ENCODE measurements at regions not wholly inside any gene's neighbourhood (a gene's known extent, or its start where the extent isn't known, plus 50 kb on each side); places are given as distances from the start of the nearest gene placed in this dataset.
"Not testable (repeated sequence)": the region's sequence is repeated elsewhere in the genome, so short reads cannot be mapped to it uniquely, and the experiment has no call there.

- intact Hi-C loops (cut with DNase I); DNase-seq (ENCODE audit: low spot score): not testable (repeated sequence)
Measured at GRCh38 chr2:75871762-75872614, 161.3 kb upstream of the GCFC2 start.

GRCh38 chr2:75870651-75871137 lies 160.0 kb upstream of the GCFC2 start:
- DNase-seq (ENCODE audit: low spot score): no peak
- intact Hi-C loops (cut with DNase I): no loop called here

GRCh38 chr2:75870133-75870532 lies 159.4 kb upstream of the GCFC2 start:
- intact Hi-C loops (cut with DNase I): no loop called here

GRCh38 chr2:75865702-75866101 lies 155.0 kb upstream of the GCFC2 start:
- intact Hi-C loops (cut with DNase I): no loop called here
- DNase-seq (ENCODE audit: low spot score): no peak

More at GRCh38 chr2:75870133-75870532, 159.4 kb upstream of the GCFC2 start:
- no peak for DNase-seq (ENCODE audit: low spot score)

GRCh38 chr2:75865083-75865482 lies 154.4 kb upstream of the GCFC2 start:
- no peak for DNase-seq (ENCODE audit: low spot score)
- intact Hi-C loops (cut with DNase I): no loop called here

- DNase-seq (ENCODE audit: low spot score): no peak
- intact Hi-C loops (cut with DNase I): no loop called here
Measured at GRCh38 chr2:75862547-75862946, 151.8 kb upstream of the GCFC2 start.

GRCh38 chr2:75853436-75853835 lies 142.7 kb upstream of the GCFC2 start:
- intact Hi-C loops (cut with DNase I): no loop called here

GRCh38 chr2:75852639-75853038 lies 141.9 kb upstream of the GCFC2 start:
- intact Hi-C loops (cut with DNase I): no loop called here
- DNase-seq (ENCODE audit: low spot score): no peak

More at GRCh38 chr2:75853436-75853835, 142.7 kb upstream of the GCFC2 start:
- DNase-seq (ENCODE audit: low spot score): no peak

GRCh38 chr2:75846683-75847190 lies 136.0 kb upstream of the GCFC2 start:
- intact Hi-C loops (cut with DNase I): no loop called here
- DNase-seq (ENCODE audit: low spot score): no peak

GRCh38 chr2:75844651-75845050 lies 133.9 kb upstream of the GCFC2 start:
- intact Hi-C loops (cut with DNase I): no loop called here
- no peak for DNase-seq (ENCODE audit: low spot score)

- DNase-seq (ENCODE audit: low spot score); intact Hi-C loops (cut with DNase I): not testable (repeated sequence)
Measured at GRCh38 chr2:75834588-75834987, 123.9 kb upstream of the GCFC2 start.

GRCh38 chr2:75833386-75833785 lies 122.7 kb upstream of the GCFC2 start:
- intact Hi-C loops (cut with DNase I): no loop called here

GRCh38 chr2:75828826-75829225 lies 118.1 kb upstream of the GCFC2 start:
- intact Hi-C loops (cut with DNase I): no loop called here

More at GRCh38 chr2:75833386-75833785, 122.7 kb upstream of the GCFC2 start:
- DNase-seq (ENCODE audit: low spot score): no peak

GRCh38 chr2:75823515-75823914 lies 112.8 kb upstream of the GCFC2 start:
- intact Hi-C loops (cut with DNase I); DNase-seq (ENCODE audit: low spot score): not testable (repeated sequence)

More at GRCh38 chr2:75828826-75829225, 118.1 kb upstream of the GCFC2 start:
- DNase-seq (ENCODE audit: low spot score): no peak

- intact Hi-C loops (cut with DNase I): no loop called here
- no peak for DNase-seq (ENCODE audit: low spot score)
Measured at GRCh38 chr2:75822336-75822735, 111.6 kb upstream of the GCFC2 start.

- intact Hi-C loops (cut with DNase I): no loop called here
- DNase-seq (ENCODE audit: low spot score): no peak
Measured at GRCh38 chr2:75820693-75821092, 110.0 kb upstream of the GCFC2 start.

GRCh38 chr2:75810611-75811330 lies 100.1 kb upstream of the GCFC2 start:
- DNase-seq (ENCODE audit: low spot score): no peak
- intact Hi-C loops (cut with DNase I): no loop called here

GRCh38 chr2:75808793-75809535 lies 98.2 kb upstream of the GCFC2 start:
- intact Hi-C loops (cut with DNase I): no loop called here
- DNase-seq (ENCODE audit: low spot score): no peak

- intact Hi-C loops (cut with DNase I): no loop called here
- DNase-seq (ENCODE audit: low spot score): no peak
Measured at GRCh38 chr2:75807992-75808391, 97.3 kb upstream of the GCFC2 start.
